ENCODE measurements at regions not wholly inside any gene's neighbourhood (a gene's known extent, or its start where the extent isn't known, plus 50 kb on each side); places are given as distances from the start of the nearest gene placed in this dataset.

DNA sequence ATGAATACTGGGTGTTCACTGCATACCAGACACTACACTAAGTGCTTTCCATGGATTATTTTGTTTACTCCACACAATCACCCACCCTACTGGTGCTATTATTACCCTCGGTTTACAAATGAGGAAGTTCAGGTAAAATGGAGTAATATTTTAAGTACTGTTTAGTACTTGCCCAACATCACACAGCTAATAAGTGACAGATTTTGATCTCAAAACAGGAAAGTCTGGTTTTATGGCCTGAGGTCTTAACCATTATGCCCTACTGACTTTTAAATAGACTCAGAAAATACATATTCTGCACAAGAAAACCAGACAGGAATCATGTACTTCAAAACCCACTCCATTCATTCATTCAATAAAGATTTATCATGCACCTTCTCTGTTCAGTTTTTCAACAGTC lies 431.0 kb upstream of the TLE4 start:
- no peaks in the 10 kb centered on the region for H3K9me3 ChIP-seq (ENCODE audit: control insufficient read depth, low read depth, low read length)
- H3K4me3 ChIP-seq (ENCODE audit: low read length) = no peak overlapping the region
- WGBS (ENCODE audit: insufficient coverage, low lambda C conversion rate) = no CpG with 5 or more reads among the region's 1 CpG
- H3K27me3 ChIP-seq (ENCODE audit: control insufficient read depth, insufficient read depth, low read length) = no peaks in the 10 kb centered on the region
- no peak overlapping the region for H3K27ac ChIP-seq (ENCODE audit: low read length)
- no peaks in the 10 kb centered on the region for H3K4me1 ChIP-seq (ENCODE audit: control insufficient read depth, insufficient read depth, low read length)
- H3K36me3 ChIP-seq (ENCODE audit: control insufficient read depth, insufficient read depth, low read length) = no peaks in the 10 kb centered on the region
- no peak for DNase-seq

DNA sequence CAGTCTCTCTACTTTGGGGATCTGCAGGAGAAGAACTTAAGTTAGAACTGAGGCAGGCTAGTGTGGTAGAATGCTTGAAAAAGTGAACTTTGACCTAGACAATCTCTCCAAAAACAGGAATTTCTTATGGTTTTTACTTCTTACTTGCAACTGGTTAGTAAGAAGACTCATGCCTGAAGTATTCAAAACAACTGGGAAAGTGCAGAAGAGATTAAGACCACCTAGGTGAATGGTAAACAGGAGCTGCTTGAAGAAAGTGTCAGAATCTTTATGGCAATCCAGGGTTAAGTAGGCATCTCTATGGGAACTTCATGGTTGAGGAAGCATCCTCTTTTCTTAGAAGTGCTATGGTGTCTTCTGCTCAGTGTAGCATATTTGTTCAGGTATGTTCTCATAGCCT lies 428.6 kb upstream of the TLE4 start:
- H3K9me3 ChIP-seq (ENCODE audit: control insufficient read depth, low read depth, low read length) = no peaks in the 10 kb centered on the region
- no peak overlapping the region for H3K4me3 ChIP-seq (ENCODE audit: low read length)
- DNase-seq = no peak
- H3K4me1 ChIP-seq (ENCODE audit: control insufficient read depth, insufficient read depth, low read length) = no peaks in the 10 kb centered on the region
- no peaks in the 10 kb centered on the region for H3K36me3 ChIP-seq (ENCODE audit: control insufficient read depth, insufficient read depth, low read length)
- H3K27ac ChIP-seq (ENCODE audit: low read length) = no peak overlapping the region
- H3K27me3 ChIP-seq (ENCODE audit: control insufficient read depth, insufficient read depth, low read length) = no peaks in the 10 kb centered on the region

DNA sequence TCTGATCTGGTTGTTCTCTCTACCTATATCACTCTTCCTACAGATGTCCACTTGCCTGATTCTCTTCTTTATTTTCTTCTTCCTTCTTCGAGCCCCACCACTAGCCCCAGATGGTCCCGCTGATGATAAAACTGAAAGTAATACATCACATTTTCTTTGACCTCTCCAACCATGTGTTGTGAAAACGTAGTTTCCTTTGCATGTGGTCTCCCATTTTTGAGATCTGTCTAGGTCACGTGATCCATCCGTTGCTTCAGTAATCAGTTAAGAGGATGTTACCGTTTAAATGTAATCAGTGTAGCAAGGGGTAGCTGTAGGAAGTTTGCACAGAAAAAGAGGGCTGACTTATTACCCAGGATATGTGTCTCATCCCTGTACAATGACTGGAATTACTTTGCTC lies 426.3 kb upstream of the TLE4 start:
- Histone ChIP-seq H3K27me3 (ENCODE audit: control insufficient read depth, insufficient read depth, low read length) (no peaks in the 10 kb centered on the region), H3K36me3 (ENCODE audit: control insufficient read depth, insufficient read depth, low read length) (no peaks in the 10 kb centered on the region), H3K4me1 (ENCODE audit: control insufficient read depth, insufficient read depth, low read length) (no peaks in the 10 kb centered on the region), H3K9me3 (ENCODE audit: control insufficient read depth, low read depth, low read length) (no peaks in the 10 kb centered on the region), H3K4me3 (ENCODE audit: low read length) (no peak overlapping the region), H3K27ac (ENCODE audit: low read length) (no peak overlapping the region)
- DNase-seq = no peak
- 83% methylated on average over 3 of the region's 6 CpGs for WGBS (ENCODE audit: insufficient coverage, low lambda C conversion rate)

DNA sequence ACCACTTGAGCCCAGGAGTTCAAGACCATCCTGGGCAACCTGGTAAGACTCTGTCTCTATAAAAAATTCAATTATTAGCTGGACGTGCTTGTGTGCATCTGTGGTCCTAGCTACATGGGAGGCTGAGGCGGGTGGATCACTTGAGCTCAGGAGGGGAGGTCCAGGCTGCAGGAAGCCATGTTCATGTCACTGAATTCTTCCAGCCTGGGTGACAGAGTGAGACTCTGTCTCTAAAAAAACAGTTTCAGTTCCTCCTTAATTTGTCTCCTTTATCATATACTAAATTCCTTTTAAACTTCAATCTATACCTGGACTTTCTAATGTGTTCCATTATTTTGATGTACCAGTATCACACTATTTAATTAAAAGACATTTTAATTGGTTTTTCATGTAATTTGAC lies 422.2 kb upstream of the TLE4 start:
- WGBS (ENCODE audit: insufficient coverage, low lambda C conversion rate) = 100% methylated on average over 2 of the region's 2 CpGs
- Histone ChIP-seq H3K36me3 (ENCODE audit: control insufficient read depth, insufficient read depth, low read length) (no peaks in the 10 kb centered on the region), H3K4me1 (ENCODE audit: control insufficient read depth, insufficient read depth, low read length) (no peaks in the 10 kb centered on the region), H3K4me3 (ENCODE audit: low read length) (no peak overlapping the region), H3K27me3 (ENCODE audit: control insufficient read depth, insufficient read depth, low read length) (no peaks in the 10 kb centered on the region), H3K27ac (ENCODE audit: low read length) (no peak overlapping the region), H3K9me3 (ENCODE audit: control insufficient read depth, low read depth, low read length) (no peaks in the 10 kb centered on the region)
- DNase-seq = no peak

DNA sequence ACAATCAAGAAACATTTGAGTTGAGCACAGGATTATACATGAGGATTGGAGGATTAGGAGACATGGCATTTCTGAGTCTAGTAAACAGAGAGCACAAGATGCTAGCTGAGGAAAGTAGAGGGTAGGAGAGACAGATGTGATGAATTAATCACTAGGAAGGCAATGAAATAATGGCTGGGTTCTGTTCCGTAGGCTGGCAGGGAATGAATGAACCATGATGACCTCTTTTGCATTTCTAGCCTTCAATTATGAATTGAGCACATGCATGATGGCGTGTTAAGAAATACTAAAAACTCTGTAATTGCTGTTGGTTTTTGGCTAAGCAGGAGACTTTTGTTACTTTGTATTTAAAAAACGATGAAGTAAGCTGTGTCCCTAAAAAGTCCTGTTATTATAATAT lies 420.0 kb upstream of the TLE4 start:
- Histone ChIP-seq H3K27me3 (ENCODE audit: control insufficient read depth, insufficient read depth, low read length) (no peaks in the 10 kb centered on the region), H3K36me3 (ENCODE audit: control insufficient read depth, insufficient read depth, low read length) (no peaks in the 10 kb centered on the region), H3K4me3 (ENCODE audit: low read length) (no peak overlapping the region), H3K4me1 (ENCODE audit: control insufficient read depth, insufficient read depth, low read length) (no peaks in the 10 kb centered on the region), H3K27ac (ENCODE audit: low read length) (no peak overlapping the region), H3K9me3 (ENCODE audit: control insufficient read depth, low read depth, low read length) (no peaks in the 10 kb centered on the region)
- 100% methylated on average over 1 of the region's 3 CpGs for WGBS (ENCODE audit: insufficient coverage, low lambda C conversion rate)
- DNase-seq = no peak

DNA sequence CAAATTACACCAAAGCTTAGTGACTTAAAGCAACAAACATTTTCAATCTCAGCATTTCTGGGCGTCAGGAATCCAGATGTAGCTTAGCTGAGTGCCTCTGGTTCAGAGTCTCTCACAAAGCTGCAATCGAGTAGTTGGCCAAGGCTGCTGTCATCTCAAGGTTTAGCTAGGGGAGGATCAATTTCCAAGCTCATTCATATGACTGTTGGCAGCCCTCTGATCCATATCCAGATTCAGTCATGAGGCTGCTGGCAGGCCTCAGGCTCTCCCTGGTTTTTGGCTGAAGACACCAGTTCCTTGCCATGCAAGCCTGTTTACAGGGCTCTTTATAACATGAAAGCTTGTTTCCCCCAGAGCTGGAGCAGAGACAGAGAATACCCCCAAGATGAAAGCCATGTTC lies 419.5 kb upstream of the TLE4 start:
- no peak for DNase-seq
- no CpG with 5 or more reads among the region's 2 CpGs for WGBS (ENCODE audit: insufficient coverage, low lambda C conversion rate)
- H3K9me3 ChIP-seq (ENCODE audit: control insufficient read depth, low read depth, low read length) = no peaks in the 10 kb centered on the region
- H3K4me1 ChIP-seq (ENCODE audit: control insufficient read depth, insufficient read depth, low read length) = no peaks in the 10 kb centered on the region
- H3K27me3 ChIP-seq (ENCODE audit: control insufficient read depth, insufficient read depth, low read length) = no peaks in the 10 kb centered on the region
- H3K27ac ChIP-seq (ENCODE audit: low read length) = no peak overlapping the region
- no peak overlapping the region for H3K4me3 ChIP-seq (ENCODE audit: low read length)
- H3K36me3 ChIP-seq (ENCODE audit: control insufficient read depth, insufficient read depth, low read length) = no peaks in the 10 kb centered on the region

DNA sequence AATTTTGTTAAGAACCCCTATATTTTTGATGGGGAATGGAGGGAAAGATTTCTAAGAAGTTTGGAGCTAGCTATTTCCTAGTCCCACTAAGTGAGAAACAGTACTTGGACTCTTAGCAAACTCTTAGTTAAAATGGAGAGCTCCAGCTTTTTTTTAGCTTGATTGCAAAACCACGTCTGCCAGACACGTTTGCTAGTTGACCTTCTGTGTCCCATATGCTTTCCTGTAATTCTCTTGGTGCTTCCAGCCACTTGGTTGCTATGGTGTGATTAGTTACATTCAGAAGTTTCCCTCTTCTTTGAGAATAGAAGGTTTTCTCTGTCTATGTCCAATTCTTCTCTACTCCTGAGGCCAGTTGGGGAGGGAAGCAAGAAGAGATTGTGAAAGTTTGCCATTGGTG lies 417.0 kb upstream of the TLE4 start:
- H3K27ac ChIP-seq (ENCODE audit: low read length) = no peak overlapping the region
- no peaks in the 10 kb centered on the region for H3K27me3 ChIP-seq (ENCODE audit: control insufficient read depth, insufficient read depth, low read length)
- H3K4me1 ChIP-seq (ENCODE audit: control insufficient read depth, insufficient read depth, low read length) = no peaks in the 10 kb centered on the region
- WGBS (ENCODE audit: insufficient coverage, low lambda C conversion rate) = no CpG with 5 or more reads among the region's 2 CpGs
- DNase-seq = no peak
- no peaks in the 10 kb centered on the region for H3K36me3 ChIP-seq (ENCODE audit: control insufficient read depth, insufficient read depth, low read length)
- no peaks in the 10 kb centered on the region for H3K9me3 ChIP-seq (ENCODE audit: control insufficient read depth, low read depth, low read length)
- no peak overlapping the region for H3K4me3 ChIP-seq (ENCODE audit: low read length)

DNA sequence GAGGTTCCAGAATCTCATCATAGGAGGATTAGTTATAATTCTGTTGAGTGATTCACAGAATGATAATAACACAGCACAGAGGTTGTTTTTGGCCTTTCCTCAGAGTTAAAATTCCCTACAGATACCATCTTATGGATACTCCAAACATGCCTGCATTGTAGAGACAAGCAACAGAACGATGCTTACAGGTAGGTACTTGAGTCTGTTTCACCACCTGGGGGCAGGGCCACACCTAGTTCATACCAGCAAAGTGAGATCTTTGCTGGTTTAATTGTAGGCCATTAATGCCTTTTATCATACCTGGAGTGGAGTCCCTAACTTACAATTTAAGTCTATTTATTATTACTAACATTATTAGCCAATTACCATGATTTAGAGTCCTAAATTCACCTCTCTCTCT lies 416.5 kb upstream of the TLE4 start:
- H3K36me3 ChIP-seq (ENCODE audit: control insufficient read depth, insufficient read depth, low read length) = no peaks in the 10 kb centered on the region
- no peaks in the 10 kb centered on the region for H3K9me3 ChIP-seq (ENCODE audit: control insufficient read depth, low read depth, low read length)
- H3K4me1 ChIP-seq (ENCODE audit: control insufficient read depth, insufficient read depth, low read length) = no peaks in the 10 kb centered on the region
- H3K27ac ChIP-seq (ENCODE audit: low read length) = no peak overlapping the region
- no peak for DNase-seq
- no CpG with 5 or more reads among the region's 1 CpG for WGBS (ENCODE audit: insufficient coverage, low lambda C conversion rate)
- H3K27me3 ChIP-seq (ENCODE audit: control insufficient read depth, insufficient read depth, low read length) = no peaks in the 10 kb centered on the region
- H3K4me3 ChIP-seq (ENCODE audit: low read length) = no peak overlapping the region

DNA sequence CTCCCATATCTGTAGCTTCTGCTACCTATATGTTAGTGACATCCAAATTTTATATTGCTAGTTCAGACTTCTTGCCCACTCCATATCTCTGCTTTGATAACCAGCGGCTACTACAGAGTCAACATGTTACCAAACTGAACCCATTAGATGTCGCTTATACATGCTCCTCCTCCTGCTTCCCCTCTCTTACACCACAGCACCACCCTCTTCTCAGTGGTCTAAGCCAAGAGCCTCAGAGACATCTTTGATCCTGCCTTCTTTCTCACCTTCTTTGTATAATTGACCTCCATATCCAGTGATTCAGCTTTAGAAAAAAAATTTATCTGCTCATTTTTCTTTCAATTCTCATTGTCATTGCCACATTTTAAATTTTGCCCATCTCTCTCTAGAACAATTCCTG lies 408.2 kb upstream of the TLE4 start:
- no peaks in the 10 kb centered on the region for H3K36me3 ChIP-seq (ENCODE audit: control insufficient read depth, insufficient read depth, low read length)
- no peak for DNase-seq
- no peak overlapping the region for H3K4me3 ChIP-seq (ENCODE audit: low read length)
- H3K4me1 ChIP-seq (ENCODE audit: control insufficient read depth, insufficient read depth, low read length) = no peaks in the 10 kb centered on the region
- H3K27me3 ChIP-seq (ENCODE audit: control insufficient read depth, insufficient read depth, low read length) = no peaks in the 10 kb centered on the region
- WGBS (ENCODE audit: insufficient coverage, low lambda C conversion rate) = no CpG with 5 or more reads among the region's 2 CpGs
- no peaks in the 10 kb centered on the region for H3K9me3 ChIP-seq (ENCODE audit: control insufficient read depth, low read depth, low read length)
- H3K27ac ChIP-seq (ENCODE audit: low read length) = no peak overlapping the region

DNA sequence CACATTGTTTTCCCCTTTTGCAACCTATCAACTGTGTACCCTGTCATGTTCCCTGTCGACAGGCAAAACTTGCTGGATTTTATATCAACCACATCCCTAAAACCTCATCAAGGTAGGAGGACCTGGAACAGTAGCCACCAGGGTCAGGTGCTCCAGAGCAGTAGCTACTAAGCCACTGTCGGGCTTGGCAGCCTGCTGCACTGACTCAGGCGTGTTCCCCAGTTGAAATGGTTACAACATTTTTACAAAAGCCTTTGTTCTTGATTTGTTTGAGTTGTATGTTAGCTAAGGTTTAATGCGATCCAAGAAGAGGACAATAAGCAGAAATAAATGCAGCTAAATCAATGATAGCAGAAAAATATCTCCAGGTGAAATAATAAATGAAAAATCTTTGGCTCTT lies 407.4 kb upstream of the TLE4 start:
- Histone ChIP-seq H3K27me3 (ENCODE audit: control insufficient read depth, insufficient read depth, low read length) (no peaks in the 10 kb centered on the region), H3K4me3 (ENCODE audit: low read length) (no peak overlapping the region), H3K9me3 (ENCODE audit: control insufficient read depth, low read depth, low read length) (no peaks in the 10 kb centered on the region), H3K4me1 (ENCODE audit: control insufficient read depth, insufficient read depth, low read length) (no peaks in the 10 kb centered on the region), H3K27ac (ENCODE audit: low read length) (no peak overlapping the region), H3K36me3 (ENCODE audit: control insufficient read depth, insufficient read depth, low read length) (no peaks in the 10 kb centered on the region)
- 68% methylated on average over 2 of the region's 4 CpGs for WGBS (ENCODE audit: insufficient coverage, low lambda C conversion rate)
- no peak for DNase-seq

DNA sequence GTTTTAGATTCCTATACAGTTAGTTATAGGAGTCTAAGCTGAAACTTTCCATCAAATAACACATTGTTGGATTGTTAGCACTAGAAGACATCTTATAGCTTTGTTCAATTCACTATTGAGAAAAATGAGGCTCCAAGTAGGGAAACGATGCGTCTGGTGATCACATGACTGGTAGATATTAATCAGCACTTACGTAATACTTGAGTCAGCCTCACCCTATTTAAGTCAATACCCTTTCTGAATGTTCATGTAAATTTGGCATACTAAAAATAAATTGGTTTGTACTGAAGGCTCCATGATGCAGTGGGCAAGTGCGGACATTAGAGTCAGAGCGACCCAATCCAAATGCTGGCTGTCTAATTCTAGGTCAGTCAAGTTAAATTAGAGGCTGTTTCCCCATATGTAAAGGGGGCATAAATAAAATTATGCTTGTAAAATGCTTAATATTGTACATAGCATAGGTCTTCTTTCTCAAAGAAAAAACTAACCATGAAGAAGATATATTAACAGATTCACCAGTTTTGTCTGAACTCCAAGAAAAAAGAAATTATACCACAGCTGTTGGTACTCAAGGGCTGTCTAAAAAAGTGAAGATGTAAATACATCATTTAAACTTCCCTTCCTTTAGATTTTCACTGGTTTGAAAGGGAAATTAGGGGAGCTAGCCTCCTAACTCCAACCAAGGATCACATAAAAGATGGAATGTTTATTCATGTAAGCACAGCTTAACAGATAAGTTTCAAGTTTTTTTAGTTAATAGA lies 406.6 kb upstream of the TLE4 start:
- Histone ChIP-seq H3K27me3 (ENCODE audit: control insufficient read depth, insufficient read depth, low read length) (no peaks in the 10 kb centered on the region), H3K4me3 (ENCODE audit: low read length) (no peak overlapping the region), H3K9me3 (ENCODE audit: control insufficient read depth, low read depth, low read length) (no peaks in the 10 kb centered on the region), H3K4me1 (ENCODE audit: control insufficient read depth, insufficient read depth, low read length) (no peaks in the 10 kb centered on the region), H3K36me3 (ENCODE audit: control insufficient read depth, insufficient read depth, low read length) (no peaks in the 10 kb centered on the region), H3K27ac (ENCODE audit: low read length) (no peak overlapping the region)
- no CpG with 5 or more reads among the region's 5 CpGs for WGBS (ENCODE audit: insufficient coverage, low lambda C conversion rate)
- DNase-seq = no peak

All from large intestine (tissue), 3 donors.